Mucosa of descending colon (tissue), 3 donors: ENCODE measurements at regions not wholly inside any gene's neighbourhood (a gene's known extent, or its start where the extent isn't known, plus 50 kb on each side); places are given as distances from the start of the nearest gene placed in this dataset.

Experiments used
- ATAC-seq: fragments of 200-7000 bp; cut with Tn5 transposase; one replicate; pipeline ENCODE4 v1.9.1; 2020; ENCODE audit warnings: mild to moderate bottlenecking, moderate library complexity
- DNase-seq, 3 donors: peaks; one replicate each; pipeline ENCODE4 v3.0.0-alpha.2; 2020
- H3K36me3 ChIP-seq: fragments of 200-600 bp; one replicate; pipeline ENCODE4 v1.8.0; 2021; ENCODE audit warnings: low read depth, mild to moderate bottlenecking
- H3K4me1 ChIP-seq: fragments of 200-600 bp; one replicate; pipeline ENCODE4 v1.8.0; 2021; ENCODE audit warnings: low read depth, mild to moderate bottlenecking
- H3K4me3 ChIP-seq: fragments of 200-600 bp; one replicate; pipeline ENCODE4 v1.8.0; 2021; ENCODE audit warnings: mild to moderate bottlenecking
- H3K9me3 ChIP-seq: fragments of 200-600 bp; one replicate; pipeline ENCODE4 v1.8.0; 2021; ENCODE audit warnings: mild to moderate bottlenecking
- intact Hi-C, 2 donors: fragments of 100-400 bp; cut with DNase I in 1 of 2; cut with micrococcal nuclease in 1 of 2; formaldehyde crosslinking; loops; one replicate each; pipeline versions ENCODE4 v1.11.0 to v1.11.1; 2022; cut with DNase I, micrococcal nuclease
- TF ChIP-seq, protein P1 (sequence below): fragments of 200-600 bp; IDR thresholded peaks from one replicate; pipeline ENCODE4 v1.8.0; 2022; ENCODE audit warnings: antibody characterized with exemption, mild to moderate bottlenecking
- donor health status: DM: no; HTN: no; CAD: no; lungs with moderate emphysema.
- donor health status: DM: no; HTN: no; CAD: no.
- donor health status: DM: no; HTN: yes; CAD: no.

DNA sequence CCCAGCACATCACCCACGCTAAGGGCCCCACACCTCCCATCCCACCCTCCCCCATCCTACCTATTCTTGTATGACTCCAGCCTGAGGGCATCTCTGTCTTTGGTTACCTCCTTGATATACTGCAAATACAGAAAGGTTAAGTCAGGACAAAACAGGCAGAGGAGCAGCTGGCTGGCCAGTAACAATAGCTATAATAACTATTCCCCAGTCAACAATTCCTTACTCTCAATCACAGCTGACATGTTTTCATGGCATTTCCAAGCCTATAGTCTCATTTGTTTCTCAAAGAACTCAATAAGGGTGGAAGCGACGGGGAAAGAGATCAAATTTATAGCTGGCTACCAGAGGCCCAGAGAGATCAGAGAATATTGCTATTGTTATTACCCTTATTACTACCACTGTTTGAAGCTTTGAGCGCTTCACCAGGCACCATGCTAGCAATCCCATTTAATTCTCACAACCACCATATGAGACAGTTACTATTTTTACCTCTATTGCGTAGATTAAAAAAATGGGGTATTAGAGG is 93.0 kb upstream of the C2CD4B start:
- Histone ChIP-seq H3K9me3 (peaks cover 22% of the 10 kb centered on the region), H3K4me3 (no peak overlapping the region), H3K4me1 (no peaks in the 10 kb centered on the region), H3K36me3 (no peaks in the 10 kb centered on the region)
- intact Hi-C loops: no loop called here
- no peak for DNase-seq
- no peak for ATAC-seq
- TF ChIP-seq, protein P1, sequence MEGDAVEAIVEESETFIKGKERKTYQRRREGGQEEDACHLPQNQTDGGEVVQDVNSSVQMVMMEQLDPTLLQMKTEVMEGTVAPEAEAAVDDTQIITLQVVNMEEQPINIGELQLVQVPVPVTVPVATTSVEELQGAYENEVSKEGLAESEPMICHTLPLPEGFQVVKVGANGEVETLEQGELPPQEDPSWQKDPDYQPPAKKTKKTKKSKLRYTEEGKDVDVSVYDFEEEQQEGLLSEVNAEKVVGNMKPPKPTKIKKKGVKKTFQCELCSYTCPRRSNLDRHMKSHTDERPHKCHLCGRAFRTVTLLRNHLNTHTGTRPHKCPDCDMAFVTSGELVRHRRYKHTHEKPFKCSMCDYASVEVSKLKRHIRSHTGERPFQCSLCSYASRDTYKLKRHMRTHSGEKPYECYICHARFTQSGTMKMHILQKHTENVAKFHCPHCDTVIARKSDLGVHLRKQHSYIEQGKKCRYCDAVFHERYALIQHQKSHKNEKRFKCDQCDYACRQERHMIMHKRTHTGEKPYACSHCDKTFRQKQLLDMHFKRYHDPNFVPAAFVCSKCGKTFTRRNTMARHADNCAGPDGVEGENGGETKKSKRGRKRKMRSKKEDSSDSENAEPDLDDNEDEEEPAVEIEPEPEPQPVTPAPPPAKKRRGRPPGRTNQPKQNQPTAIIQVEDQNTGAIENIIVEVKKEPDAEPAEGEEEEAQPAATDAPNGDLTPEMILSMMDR: no peak

DNA sequence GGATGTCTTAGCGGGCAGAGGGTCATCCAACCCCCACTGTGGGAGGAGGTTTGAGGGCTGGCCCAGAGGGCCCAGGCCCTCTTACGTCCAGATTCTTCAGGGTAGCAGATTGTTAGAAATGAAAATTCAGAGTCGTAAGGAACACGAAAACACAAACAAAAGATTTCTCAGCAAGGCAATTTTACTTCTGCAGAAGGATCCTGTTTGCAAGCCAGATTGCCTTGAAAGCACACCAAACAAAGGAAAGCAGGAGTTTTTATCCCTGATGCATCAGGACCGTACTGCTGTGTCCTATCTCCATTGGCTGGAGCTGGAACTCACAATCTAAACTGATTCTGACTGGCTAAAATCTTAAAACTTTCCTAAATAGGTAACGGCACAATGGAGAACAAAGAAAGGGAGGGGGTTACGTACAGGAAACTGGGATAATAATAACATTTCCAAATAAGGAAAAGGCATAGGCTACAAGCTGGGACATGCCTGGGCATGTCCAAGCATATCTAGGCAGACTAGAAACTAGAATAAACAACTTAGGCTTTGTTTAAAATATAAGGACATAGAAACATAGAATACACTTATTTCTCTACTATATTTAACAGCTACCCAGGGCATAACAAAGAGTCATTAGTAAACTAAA is 97.3 kb upstream of the C2CD4B start:
- intact Hi-C loops: no loop called here
- no peak for ATAC-seq
- DNase-seq: no peak
- H3K4me3 ChIP-seq: no peak overlapping the region
- TF ChIP-seq, protein P1: no peak
- H3K36me3 ChIP-seq: no peaks in the 10 kb centered on the region
- H3K9me3 ChIP-seq: peaks cover 22% of the 10 kb centered on the region
- H3K4me1 ChIP-seq: no peaks in the 10 kb centered on the region

DNA sequence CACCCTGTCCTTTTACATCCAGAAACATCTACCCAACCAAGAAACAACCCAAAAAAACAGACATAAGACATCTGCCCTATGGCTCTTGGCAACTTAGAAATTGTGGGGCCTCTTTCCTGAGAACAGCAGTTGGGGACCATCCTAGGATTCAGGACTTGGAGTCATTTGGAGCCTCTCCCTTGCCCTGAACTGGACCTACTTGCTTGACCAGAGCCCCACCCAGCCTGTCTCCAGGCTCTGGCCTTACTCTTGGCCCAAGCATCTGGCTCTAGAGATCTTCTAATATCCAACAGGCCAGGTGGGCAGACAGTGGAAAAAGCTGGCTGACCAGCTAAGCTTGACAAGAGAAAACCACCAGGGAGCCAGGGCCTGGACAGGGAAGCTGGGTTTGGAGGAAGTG is 99.1 kb upstream of the C2CD4B start:
- no peak for DNase-seq
- TF ChIP-seq, protein P1: no peak
- Histone ChIP-seq H3K4me3 (no peak overlapping the region), H3K36me3 (no peaks in the 10 kb centered on the region), H3K4me1 (no peaks in the 10 kb centered on the region), H3K9me3 (peaks cover 37% of the 10 kb centered on the region)
- intact Hi-C loops: no loop called here
- ATAC-seq: no peak

DNA sequence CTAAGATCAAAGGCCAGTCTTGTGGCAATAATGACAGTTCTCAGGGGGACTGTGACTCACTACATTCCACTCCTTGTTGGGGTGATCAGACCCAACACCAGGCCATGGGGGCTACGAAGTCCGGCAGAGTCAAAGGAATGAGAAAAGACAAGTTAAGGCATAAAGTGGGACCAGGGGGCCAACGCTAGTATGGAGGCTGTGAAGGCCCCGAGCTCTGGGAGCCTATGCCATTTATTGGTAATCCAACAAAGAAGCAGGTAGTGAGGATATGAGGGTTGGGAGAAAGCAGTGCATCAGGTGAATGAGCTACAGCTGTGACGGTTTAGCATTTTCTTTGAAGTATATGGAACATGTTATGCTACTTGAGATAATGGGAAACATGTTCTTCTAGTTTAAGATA is 104.4 kb upstream of the C2CD4B start:
- H3K4me1 ChIP-seq: no peaks in the 10 kb centered on the region
- ATAC-seq (no peak), DNase-seq (no peak)
- TF ChIP-seq, protein P1: no peak
- H3K36me3 ChIP-seq: no peaks in the 10 kb centered on the region
- H3K4me3 ChIP-seq: no peak overlapping the region
- H3K9me3 ChIP-seq: peaks cover 38% of the 10 kb centered on the region
- intact Hi-C loops: no loop called here

DNA sequence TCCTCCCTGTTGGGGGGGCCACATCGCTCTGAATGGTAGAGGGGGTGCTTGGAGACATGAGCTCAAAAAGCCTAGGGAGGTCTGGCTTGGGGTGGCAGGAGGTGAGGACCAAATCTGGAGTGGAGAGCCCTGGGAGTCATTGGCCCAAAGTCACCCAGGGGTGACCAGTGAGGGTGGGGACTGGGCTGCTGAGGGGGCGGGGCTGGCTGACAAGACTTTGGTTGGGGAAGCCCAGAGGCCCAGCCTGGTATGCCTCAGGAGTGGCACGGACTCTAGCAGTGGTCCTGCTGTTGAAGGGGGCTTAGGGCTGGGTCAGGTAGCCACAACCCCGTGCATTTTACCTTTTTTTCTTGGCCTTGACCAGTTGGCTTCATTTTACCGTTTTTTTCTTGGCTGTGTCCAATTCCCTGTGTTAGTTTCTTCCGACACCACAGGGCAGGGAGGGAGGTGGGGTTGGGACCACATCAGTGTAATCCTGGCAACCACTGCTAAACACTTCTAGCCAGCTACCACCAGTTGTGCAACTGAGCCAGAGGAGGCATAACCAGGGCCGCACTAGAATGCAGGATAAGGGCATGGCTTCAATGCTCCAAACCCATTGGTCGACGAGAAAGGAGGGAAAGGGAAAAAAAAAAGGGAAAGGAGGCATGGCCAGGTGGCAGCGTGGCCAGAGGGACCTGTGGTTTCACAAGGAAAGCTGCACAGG is 105.3 kb upstream of the C2CD4B start:
- TF ChIP-seq, protein P1: no peak
- Histone ChIP-seq H3K4me3 (no peak overlapping the region), H3K4me1 (no peaks in the 10 kb centered on the region), H3K9me3 (peaks cover 38% of the 10 kb centered on the region), H3K36me3 (no peaks in the 10 kb centered on the region)
- DNase-seq: no peak
- intact Hi-C loops: no loop called here
- ATAC-seq: no peak
